ENCODE measurements at regions not wholly inside any gene's neighbourhood (a gene's known extent, or its start where the extent isn't known, plus 50 kb on each side); places are given as distances from the start of the nearest gene placed in this dataset.

DNA sequence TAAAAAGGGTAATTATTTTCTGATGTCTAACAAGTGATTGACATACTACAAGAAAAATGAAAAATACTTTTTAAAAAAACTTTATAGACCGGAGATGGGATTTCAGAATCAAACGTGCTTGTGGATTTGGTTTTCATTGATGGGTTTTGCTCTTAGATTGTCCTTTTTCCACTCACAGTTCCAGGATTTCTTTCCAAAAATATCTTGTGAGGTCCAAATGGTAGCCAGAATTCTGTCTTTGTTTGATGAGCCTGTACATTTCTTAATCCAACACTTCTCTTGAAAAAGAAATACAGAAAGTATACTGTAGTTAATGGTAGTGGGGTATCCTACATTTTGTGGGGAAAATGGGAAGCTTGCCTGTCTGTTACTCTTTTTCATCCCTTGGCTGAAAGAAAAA, 329.3 kb downstream of the KCNJ2 start:
- no peak for TF ChIP-seq POLR2A (IDR thresholded peaks at IDR 0.05)
- TF ChIP-seq, protein P1, sequence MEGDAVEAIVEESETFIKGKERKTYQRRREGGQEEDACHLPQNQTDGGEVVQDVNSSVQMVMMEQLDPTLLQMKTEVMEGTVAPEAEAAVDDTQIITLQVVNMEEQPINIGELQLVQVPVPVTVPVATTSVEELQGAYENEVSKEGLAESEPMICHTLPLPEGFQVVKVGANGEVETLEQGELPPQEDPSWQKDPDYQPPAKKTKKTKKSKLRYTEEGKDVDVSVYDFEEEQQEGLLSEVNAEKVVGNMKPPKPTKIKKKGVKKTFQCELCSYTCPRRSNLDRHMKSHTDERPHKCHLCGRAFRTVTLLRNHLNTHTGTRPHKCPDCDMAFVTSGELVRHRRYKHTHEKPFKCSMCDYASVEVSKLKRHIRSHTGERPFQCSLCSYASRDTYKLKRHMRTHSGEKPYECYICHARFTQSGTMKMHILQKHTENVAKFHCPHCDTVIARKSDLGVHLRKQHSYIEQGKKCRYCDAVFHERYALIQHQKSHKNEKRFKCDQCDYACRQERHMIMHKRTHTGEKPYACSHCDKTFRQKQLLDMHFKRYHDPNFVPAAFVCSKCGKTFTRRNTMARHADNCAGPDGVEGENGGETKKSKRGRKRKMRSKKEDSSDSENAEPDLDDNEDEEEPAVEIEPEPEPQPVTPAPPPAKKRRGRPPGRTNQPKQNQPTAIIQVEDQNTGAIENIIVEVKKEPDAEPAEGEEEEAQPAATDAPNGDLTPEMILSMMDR (IDR thresholded peaks at IDR 0.05), result no peak
